AML-193 (cell line): ENCODE measurements at regions not wholly inside any gene's neighbourhood (a gene's known extent, or its start where the extent isn't known, plus 50 kb on each side); places are given as distances from the start of the nearest gene placed in this dataset.

Source experiments
- DNase-seq, 2 experiments: peaks; one replicate each; lab custom pipeline; 2025; lab: John Stamatoyannopoulos, UW

GRCh38 chr3:132904-133303 is 63.7 kb upstream of the CHL1 start:
- DNase-seq, result no peak

DNA sequence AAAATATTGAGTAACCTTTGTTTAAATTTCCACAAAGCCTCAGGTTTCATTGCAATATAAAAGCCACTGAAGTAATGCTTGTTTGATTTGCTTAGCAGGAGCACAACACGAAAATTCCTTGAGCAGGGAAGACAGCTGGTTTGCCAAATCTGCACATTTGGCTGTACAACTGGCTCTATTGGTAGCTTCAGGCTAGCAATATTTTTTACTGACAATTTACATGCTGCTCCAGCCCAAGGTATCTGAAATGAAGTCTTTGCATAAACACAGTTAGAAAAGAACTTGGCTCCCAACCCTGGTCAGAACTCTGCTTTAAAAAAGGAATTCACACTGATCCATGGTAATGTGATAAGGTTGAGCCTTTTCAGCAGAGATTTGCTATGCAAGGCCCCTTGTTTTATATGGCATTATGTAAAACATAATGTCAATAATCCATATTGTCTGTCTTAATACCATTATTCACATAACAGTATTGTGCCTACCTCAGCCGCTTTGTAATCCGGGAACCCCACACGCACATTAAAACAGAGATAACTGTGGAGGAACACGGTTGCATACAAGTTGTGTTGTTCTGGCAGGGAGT is 55.7 kb upstream of the CHL1 start:
- DNase-seq, result no peak
